ENCODE measurements at regions not wholly inside any gene's neighbourhood (a gene's known extent, or its start where the extent isn't known, plus 50 kb on each side); places are given as distances from the start of the nearest gene placed in this dataset.
A peak's percentile ranks its signal among the peaks of the same experiment; 100 is the strongest.
"Not testable (repeated sequence)": the region's sequence is repeated elsewhere in the genome, so short reads cannot be mapped to it uniquely, and the experiment has no call there.

- TF ChIP-seq CTCF (IDR thresholded peaks at IDR 0.05; ENCODE audit: extremely low read depth, missing control alignments), result no peak
- no peak for DNase-seq (ENCODE audit: low spot score)
Observed at GRCh38 chr13:91241221-91241933, 106.1 kb upstream of the MIR17HG start.

- no peak for TF ChIP-seq CTCF (IDR thresholded peaks at IDR 0.05; ENCODE audit: extremely low read depth, missing control alignments)
- no peak for DNase-seq (ENCODE audit: low spot score)
Observed at GRCh38 chr13:91242652-91243051, 104.8 kb upstream of the MIR17HG start.

- TF ChIP-seq CTCF (IDR thresholded peaks at IDR 0.05; ENCODE audit: extremely low read depth, missing control alignments), result no peak
- no peak for DNase-seq (ENCODE audit: low spot score)
Observed at GRCh38 chr13:91245288-91245687, 102.2 kb upstream of the MIR17HG start.

GRCh38 chr13:91247768-91248167 is 99.7 kb upstream of the MIR17HG start:
- no peak for TF ChIP-seq CTCF (IDR thresholded peaks at IDR 0.05; ENCODE audit: extremely low read depth, missing control alignments)
- DNase-seq (ENCODE audit: low spot score), result peak; percentile 6

- TF ChIP-seq CTCF (IDR thresholded peaks at IDR 0.05; ENCODE audit: extremely low read depth, missing control alignments), result no peak
- DNase-seq (ENCODE audit: low spot score), result no peak
Observed at GRCh38 chr13:91248249-91248648, 99.2 kb upstream of the MIR17HG start.

GRCh38 chr13:91249370-91249769 is 98.1 kb upstream of the MIR17HG start:
- no peak for TF ChIP-seq CTCF (IDR thresholded peaks at IDR 0.05; ENCODE audit: extremely low read depth, missing control alignments)
- DNase-seq (ENCODE audit: low spot score), result no peak

GRCh38 chr13:91249861-91250260 is 97.6 kb upstream of the MIR17HG start:
- DNase-seq (ENCODE audit: low spot score), result no peak
- TF ChIP-seq CTCF (IDR thresholded peaks at IDR 0.05; ENCODE audit: extremely low read depth, missing control alignments), result no peak

- DNase-seq (ENCODE audit: low spot score), result not testable (repeated sequence)
Observed at GRCh38 chr13:91251573-91251972, 95.9 kb upstream of the MIR17HG start.
